ENCODE measurements at regions not wholly inside any gene's neighbourhood (a gene's known extent, or its start where the extent isn't known, plus 50 kb on each side); places are given as distances from the start of the nearest gene placed in this dataset.
"Not testable (repeated sequence)": the region's sequence is repeated elsewhere in the genome, so short reads cannot be mapped to it uniquely, and the experiment has no call there.

- 95 to 100% methylated on average over 1 of the region's 1 CpG for WGBS, 2 donors
- intact Hi-C loops (cut with DNase I; ENCODE audit: low total_unique reads) = no loop called here
- no peak overlapping the region for H3K27ac ChIP-seq
These were observed 1668.0 kb upstream of the C9orf72 start for GRCh38 chr9:29241320-29241719.

GRCh38 chr9:29245351-29245750 lies 1672.1 kb upstream of the C9orf72 start:
- intact Hi-C loops (cut with DNase I; ENCODE audit: low total_unique reads) = no loop called here
- Histone ChIP-seq H3K4me1 (no peaks in the 10 kb centered on the region), H3K4me3 (no peak overlapping the region), H3K36me3 (ENCODE audit: low read depth, missing control alignments) (no peaks in the 10 kb centered on the region), H3K27ac (no peak overlapping the region), H3K9me3 (no peaks in the 10 kb centered on the region), H3K27me3 (no peaks in the 10 kb centered on the region)
- DNase-seq = no peak
- no peak for TF ChIP-seq POLR2A (IDR thresholded peaks at IDR 0.05)
- no peak for TF ChIP-seq CTCF (IDR thresholded peaks at IDR 0.05)
- WGBS, 2 donors = 82 to 92% methylated on average over 4 of the region's 4 CpGs

More at GRCh38 chr9:29241320-29241719, 1668.0 kb upstream of the C9orf72 start:
- Histone ChIP-seq H3K4me3 (no peak overlapping the region), H3K9me3 (no peaks in the 10 kb centered on the region), H3K4me1 (no peaks in the 10 kb centered on the region), H3K27me3 (no peaks in the 10 kb centered on the region), H3K36me3 (ENCODE audit: low read depth, missing control alignments) (no peaks in the 10 kb centered on the region)
- TF ChIP-seq CTCF (IDR thresholded peaks at IDR 0.05) = no peak
- TF ChIP-seq POLR2A (IDR thresholded peaks at IDR 0.05) = no peak
- DNase-seq = no peak

- H3K27ac ChIP-seq; intact Hi-C loops (cut with DNase I; ENCODE audit: low total_unique reads): not testable (repeated sequence)
- WGBS, 2 donors = 84% methylated on average over 8 of the region's 8 CpGs; no CpG with 5 or more reads in 1 of the 2 donors
These were observed 1697.1 kb upstream of the C9orf72 start for GRCh38 chr9:29270400-29270799.

GRCh38 chr9:29282121-29282520 lies 1708.8 kb upstream of the C9orf72 start:
- Histone ChIP-seq H3K36me3 (ENCODE audit: low read depth, missing control alignments) (no peaks in the 10 kb centered on the region), H3K9me3 (no peaks in the 10 kb centered on the region), H3K27ac (no peak overlapping the region), H3K4me1 (no peaks in the 10 kb centered on the region), H3K4me3 (no peak overlapping the region), H3K27me3 (no peaks in the 10 kb centered on the region)
- no peak for DNase-seq
- WGBS, 2 donors = 68 to 85% methylated on average over 2 of the region's 2 CpGs
- intact Hi-C loops (cut with DNase I; ENCODE audit: low total_unique reads) = no loop called here
- no peak for TF ChIP-seq CTCF (IDR thresholded peaks at IDR 0.05)
- no peak for TF ChIP-seq POLR2A (IDR thresholded peaks at IDR 0.05)

More at GRCh38 chr9:29270400-29270799, 1697.1 kb upstream of the C9orf72 start:
- H3K4me3 ChIP-seq; H3K9me3 ChIP-seq; H3K36me3 ChIP-seq (ENCODE audit: low read depth, missing control alignments); H3K27me3 ChIP-seq; DNase-seq; H3K4me1 ChIP-seq: not testable (repeated sequence)

- no peaks in the 10 kb centered on the region for H3K36me3 ChIP-seq (ENCODE audit: low read depth, missing control alignments)
- H3K9me3 ChIP-seq = no peaks in the 10 kb centered on the region
- H3K27ac ChIP-seq = no peak overlapping the region
- intact Hi-C loops (cut with DNase I; ENCODE audit: low total_unique reads) = no loop called here
- no peaks in the 10 kb centered on the region for H3K27me3 ChIP-seq
- H3K4me1 ChIP-seq = no peaks in the 10 kb centered on the region
- 52 to 58% methylated on average over 3 of the region's 3 CpGs for WGBS, 2 donors
- no peak for TF ChIP-seq CTCF (IDR thresholded peaks at IDR 0.05)
- no peak for TF ChIP-seq POLR2A (IDR thresholded peaks at IDR 0.05)
- no peak for DNase-seq
- H3K4me3 ChIP-seq = no peak overlapping the region
These were observed 1712.5 kb upstream of the C9orf72 start for GRCh38 chr9:29285818-29286217.

Measured in testis (tissue), 2 donors.